Stimulated activated CD8-positive, alpha-beta memory T cell treated with anti-CD3 and anti-CD28 coated beads, Interleukin-12 subunit alpha, Interleukin-12 subunit beta, amount 100 ng/mL, for 4 hours (primary cell): ENCODE measurements at regions not wholly inside any gene's neighbourhood (a gene's known extent, or its start where the extent isn't known, plus 50 kb on each side); places are given as distances from the start of the nearest gene placed in this dataset.

Source experiments
- DNase-seq: peaks from one replicate; pipeline ENCODE4 v3.0.0-alpha.2; 2020; ENCODE audit warnings: low read depth

DNA sequence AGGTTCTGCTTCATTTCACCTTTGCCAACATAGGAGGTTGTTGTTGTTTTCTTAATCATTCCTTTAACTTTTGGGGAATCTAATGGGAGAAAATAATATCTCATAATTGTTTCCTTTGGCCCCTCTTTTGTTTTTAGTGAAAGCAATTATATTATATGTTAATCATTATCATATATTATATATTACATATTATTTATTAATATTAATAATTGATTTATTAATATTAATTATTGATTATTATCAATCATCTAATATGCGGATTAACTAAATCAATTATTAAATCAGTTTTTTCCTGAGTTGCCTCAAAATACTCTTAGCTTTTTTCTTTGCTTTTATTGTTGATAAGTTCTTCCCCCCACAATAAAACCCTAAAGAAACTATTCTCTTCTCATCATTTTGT, 443.8 kb downstream of the GATA3 start:
- no peak for DNase-seq

DNA sequence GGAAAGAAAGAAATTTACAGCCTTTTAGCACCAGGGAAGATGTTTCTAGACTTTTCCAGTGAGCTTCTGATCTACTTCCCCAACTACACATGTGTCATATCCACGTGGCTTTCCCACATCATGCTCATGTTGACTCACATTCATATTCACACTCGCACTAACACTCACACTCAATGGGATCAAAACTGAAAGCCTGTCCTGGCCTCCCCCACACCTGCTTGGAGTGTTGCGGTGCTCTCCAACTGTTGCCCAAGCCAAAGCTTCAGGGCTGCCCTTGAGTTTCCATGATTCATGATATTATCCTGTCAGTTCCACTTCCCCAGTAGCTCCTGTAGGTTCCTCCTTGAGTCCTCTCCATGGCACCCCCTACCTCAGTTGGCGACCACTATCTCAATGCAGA, 444.4 kb downstream of the GATA3 start:
- no peak for DNase-seq

DNA sequence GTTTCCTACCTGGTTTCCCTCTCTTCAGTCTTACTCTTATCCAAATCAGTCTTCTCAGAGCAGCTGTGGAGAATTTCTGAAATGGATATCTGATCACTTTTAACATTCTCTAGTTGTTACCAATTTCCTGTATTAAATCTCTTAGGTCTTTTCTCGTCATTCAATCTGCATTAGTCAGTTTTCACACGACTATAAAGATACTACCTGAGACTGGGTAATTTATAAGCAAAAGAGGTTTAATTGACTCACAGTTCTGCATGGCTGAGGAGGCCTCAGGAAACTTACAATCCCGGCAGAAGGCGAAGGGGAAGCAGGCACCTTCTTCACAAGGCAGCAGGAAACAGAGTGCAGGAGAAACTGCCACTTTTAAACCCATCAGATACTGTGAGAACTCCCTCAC, 444.8 kb downstream of the GATA3 start:
- DNase-seq: no peak

DNA sequence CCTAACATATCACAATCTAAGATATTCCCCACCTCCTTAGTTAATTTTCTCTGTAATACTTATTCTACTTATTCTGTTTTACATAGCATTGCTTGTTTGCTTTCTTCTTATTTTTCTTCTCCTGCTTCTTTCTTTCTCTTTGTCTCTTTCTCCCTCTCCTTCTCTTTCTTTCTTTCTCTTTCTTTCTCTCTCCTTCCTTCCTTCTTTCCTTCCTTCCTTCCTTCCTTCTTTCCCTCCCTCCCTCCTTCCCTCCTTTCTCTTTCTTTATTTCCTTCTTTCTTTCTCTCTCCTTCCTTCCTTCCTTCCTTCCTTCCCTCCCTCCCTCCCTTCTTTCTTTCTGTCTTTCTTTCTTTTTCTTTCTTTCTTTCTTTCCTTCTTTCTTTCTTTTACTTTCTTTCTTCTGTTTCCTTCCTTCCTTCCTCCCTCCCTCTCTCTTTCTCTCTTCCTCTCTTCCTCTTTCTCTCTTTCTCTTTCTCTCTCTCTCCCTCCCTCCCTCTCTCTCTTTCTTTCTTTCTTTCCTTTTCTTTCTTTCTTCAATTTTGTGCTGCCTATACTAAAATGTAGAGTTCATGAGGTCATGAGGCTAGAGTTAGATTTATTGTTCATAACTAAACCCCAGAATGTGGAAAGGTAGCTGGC, 445.4 kb downstream of the GATA3 start:
- DNase-seq: no peak

- no peak for DNase-seq
These were observed 448.1 kb downstream of the GATA3 start for GRCh38 chr10:8502573-8502972.

DNA sequence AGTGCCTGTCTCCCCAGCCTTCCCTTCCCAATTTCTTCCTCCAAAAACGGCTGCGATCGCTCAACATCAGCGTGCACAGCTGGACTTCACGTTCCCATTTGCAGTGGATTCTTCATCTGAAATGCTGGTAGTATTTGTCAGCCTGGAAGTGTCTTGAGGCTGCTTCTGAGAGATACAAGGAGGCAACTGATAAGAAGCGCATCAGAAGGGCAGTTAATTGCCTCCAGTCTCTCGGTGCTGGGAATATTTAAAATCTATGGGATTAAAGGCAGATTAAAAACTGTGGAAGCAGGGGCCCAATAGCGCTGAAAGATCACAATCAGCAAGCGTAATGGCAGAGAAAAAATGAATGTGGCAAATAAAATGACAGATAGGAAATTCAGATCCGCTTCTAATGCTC, 450.0 kb downstream of the GATA3 start:
- DNase-seq: no peak

DNA sequence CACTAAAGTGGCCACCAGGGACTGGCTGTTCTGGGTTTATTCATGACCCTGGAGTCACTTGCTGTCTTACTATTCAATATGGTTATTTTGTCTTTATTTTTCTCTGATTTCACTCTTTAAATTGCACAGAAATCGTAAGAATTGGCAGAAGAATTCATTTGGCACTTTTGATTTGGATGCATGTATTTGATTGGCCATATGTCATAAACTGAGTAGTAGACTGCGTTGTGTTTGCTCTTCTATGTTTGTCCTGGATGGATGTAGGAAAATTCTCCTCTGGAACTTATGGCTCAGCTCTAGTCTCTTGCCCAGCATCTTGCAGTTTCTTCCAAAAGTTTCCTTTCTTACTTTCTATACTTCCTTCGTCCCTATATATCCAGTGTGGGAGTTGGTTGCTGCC, 452.7 kb downstream of the GATA3 start:
- no peak for DNase-seq

DNA sequence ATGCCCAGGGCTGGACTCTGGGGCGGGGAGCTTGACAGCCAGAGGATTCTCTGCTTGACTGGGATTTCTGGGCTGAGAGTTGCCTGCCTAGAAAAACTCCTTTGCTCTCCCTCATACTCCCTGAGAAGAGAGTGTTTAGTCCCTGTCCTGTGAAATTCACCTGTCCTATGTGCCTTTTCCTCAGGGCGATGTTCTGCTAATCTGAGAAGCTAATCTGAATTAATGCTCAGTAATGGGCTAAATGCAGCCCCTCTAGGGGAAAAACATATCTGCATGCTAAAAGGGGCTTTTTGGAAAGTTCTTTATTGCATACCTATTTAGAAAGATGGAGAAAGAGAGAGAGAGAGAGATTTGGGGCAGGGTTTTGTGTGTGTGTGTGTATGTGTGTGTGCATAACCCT, 454.4 kb downstream of the GATA3 start:
- no peak for DNase-seq

- no peak for DNase-seq
These were observed 456.0 kb downstream of the GATA3 start for GRCh38 chr10:8510471-8510870.

GRCh38 chr10:8511026-8511425, 456.5 kb downstream of the GATA3 start:
- DNase-seq: no peak

- no peak for DNase-seq
These were observed 459.0 kb downstream of the GATA3 start for GRCh38 chr10:8513155-8514147.

- no peak for DNase-seq
These were observed 465.9 kb downstream of the GATA3 start for GRCh38 chr10:8520382-8520781.

DNA sequence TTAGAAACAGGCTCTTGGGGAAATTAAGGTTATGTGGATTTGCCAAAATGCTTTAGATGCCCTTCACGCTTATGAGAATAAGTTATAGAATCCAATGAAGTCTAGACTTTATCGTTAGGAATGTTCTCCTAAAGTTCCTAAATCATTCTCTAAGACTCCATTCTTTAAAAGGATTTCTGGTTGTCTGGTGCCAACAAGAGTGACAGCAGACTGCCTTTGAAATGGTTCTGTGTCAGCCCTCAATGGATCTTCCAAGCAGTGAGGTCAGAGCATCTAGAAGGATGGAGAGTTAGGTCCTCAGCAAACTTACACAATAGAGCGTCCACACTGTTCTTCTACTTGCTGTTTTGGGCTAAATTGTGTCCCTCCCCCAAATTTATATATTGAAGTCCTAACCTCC, 473.3 kb downstream of the GATA3 start:
- no peak for DNase-seq

DNA sequence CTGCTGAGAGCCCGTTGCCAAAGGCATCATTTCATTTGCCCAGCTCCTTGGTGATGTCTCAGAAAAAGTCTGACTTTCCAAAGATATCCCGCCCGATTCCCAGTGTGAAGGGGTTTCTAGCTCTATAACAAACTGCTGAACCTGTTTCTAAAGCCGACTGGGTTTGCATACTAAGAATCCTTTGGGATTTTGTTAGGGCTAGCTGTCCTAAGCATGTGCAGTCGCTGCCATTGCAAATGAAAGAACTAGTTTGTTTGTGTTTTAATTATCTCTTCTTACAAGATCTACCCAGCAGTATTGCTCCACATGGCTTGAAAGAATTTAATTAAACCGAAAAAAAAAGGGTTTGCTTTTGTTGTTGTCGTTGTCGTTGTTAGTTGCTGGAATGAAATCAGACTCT, 476.6 kb downstream of the GATA3 start:
- no peak for DNase-seq

DNA sequence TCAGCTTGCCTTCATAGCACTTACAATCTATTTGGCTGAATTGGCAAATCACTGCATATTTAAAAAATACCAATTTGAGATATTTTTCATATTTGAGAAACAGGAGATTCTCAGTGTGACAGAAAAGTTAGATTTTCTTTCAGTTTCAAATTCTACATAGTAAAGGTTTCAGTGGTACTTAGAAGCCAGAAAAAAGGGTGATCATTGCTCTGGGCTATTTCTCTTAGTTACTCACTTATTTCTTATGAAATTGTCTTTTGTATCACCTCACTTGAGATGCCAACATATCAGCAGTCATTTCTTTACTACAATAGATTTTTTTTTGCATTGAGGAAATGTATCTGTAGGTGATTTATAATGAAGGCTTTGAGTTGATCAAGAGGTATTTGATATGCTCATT, 478.2 kb downstream of the GATA3 start:
- DNase-seq: no peak

GRCh38 chr10:8533462-8533861, 479.0 kb downstream of the GATA3 start:
- DNase-seq: no peak

DNA sequence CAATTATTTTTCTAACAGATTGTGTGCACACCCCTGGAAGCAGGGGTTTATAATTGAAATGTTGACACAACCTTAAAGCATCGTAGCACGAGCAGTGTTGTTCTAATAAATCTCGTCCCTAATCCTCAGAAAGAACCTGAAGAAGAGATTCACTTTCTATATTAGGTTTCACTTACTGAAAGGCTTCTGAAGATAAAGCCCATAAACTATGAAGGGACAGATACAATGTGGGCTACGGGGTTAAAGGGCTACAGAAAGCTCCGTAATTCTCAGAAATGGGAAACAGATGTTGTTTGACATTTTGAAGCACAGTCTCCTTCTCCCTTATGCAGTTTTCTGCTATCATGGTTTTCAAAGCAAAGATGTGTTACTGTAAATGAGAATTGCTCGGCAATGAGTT, 479.6 kb downstream of the GATA3 start:
- no peak for DNase-seq

DNA sequence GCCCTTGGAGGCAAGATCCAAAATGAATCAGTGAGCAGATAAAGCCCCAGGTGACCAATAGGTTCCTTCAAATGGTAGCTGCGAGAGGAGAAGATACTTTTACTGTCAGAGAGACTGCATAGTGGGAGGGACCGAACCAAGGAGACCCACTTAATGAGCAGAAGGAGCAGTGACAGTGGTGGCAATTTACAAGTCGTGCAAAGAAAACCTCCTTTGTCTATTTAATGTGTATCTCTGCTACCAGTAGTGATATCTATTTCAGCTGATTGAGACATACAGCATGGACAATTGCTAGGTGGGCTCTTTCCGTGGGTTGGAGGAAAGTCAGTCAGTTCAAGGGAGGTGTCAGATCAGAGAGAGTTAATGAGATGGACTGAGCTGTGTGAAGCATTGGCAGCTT, 480.4 kb downstream of the GATA3 start:
- no peak for DNase-seq

GRCh38 chr10:8539056-8539455, 484.6 kb downstream of the GATA3 start:
- DNase-seq: no peak

- no peak for DNase-seq
These were observed 489.0 kb downstream of the GATA3 start for GRCh38 chr10:8543361-8544056.

GRCh38 chr10:8544057-8544380, 489.5 kb downstream of the GATA3 start:
- no peak for DNase-seq

- no peak for DNase-seq
These were observed 490.0 kb downstream of the GATA3 start for GRCh38 chr10:8544500-8544899.

DNA sequence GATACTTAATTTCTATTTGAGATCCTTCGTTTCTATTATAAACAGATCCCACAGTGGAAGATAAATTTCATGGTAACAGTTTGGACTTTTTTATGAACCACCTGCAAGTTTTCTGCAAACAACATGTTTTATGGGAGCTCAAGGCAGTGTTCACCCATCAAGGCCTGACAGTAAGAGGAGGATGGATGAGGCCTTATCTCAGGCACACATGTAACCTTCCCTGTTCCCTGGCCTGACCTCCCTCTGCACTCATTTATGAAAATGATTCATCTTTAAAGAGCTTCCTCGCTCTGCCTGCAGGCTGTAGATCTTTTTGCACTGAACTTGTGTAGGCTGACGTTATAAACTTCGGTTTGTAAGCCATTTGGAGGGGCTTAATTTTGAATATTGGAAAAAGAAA, 500.1 kb downstream of the GATA3 start:
- no peak for DNase-seq
